Retinal pigment epithelial cell (primary cell): ENCODE measurements at regions not wholly inside any gene's neighbourhood (a gene's known extent, or its start where the extent isn't known, plus 50 kb on each side); places are given as distances from the start of the nearest gene placed in this dataset.

Experiments
- DNase-seq: peaks from one replicate; pipeline ENCODE4 v3.0.0-alpha.2; 2010; ENCODE audit warnings: low read depth
- H3K4me3 ChIP-seq: 2 replicates; pipeline ENCODE4 v1.5.1; 2011; ENCODE audit warnings: mild to moderate bottlenecking, low read length, control low read depth, moderate library complexity
- CTCF ChIP-seq: conservative IDR thresholded peaks from 2 replicates; pipeline ENCODE4 v1.5.1; 2011; ENCODE audit warnings: low read depth, low read length, control low read depth, inconsistent platforms

- H3K4me3 ChIP-seq = no peak overlapping the region
- TF ChIP-seq CTCF = no peak
- DNase-seq = no peak
These were observed 124.3 kb upstream of the CNR1 start for GRCh38 chr6:88290411-88290810.

- DNase-seq = no peak
- no peak for TF ChIP-seq CTCF
- H3K4me3 ChIP-seq = no peak overlapping the region
These were observed 121.5 kb upstream of the CNR1 start for GRCh38 chr6:88287696-88288095.

- DNase-seq = no peak
- TF ChIP-seq CTCF = no peak
These were observed 110.2 kb upstream of the CNR1 start for GRCh38 chr6:88276331-88276730.

GRCh38 chr6:88268508-88268907 is 102.4 kb upstream of the CNR1 start:
- no peak for DNase-seq
- no peak for TF ChIP-seq CTCF
- no peak overlapping the region for H3K4me3 ChIP-seq

More at GRCh38 chr6:88276331-88276730, 110.2 kb upstream of the CNR1 start:
- H3K4me3 ChIP-seq = no peak overlapping the region

- no peak overlapping the region for H3K4me3 ChIP-seq
- TF ChIP-seq CTCF = no peak
- no peak for DNase-seq
These were observed 100.0 kb upstream of the CNR1 start for GRCh38 chr6:88266126-88266525.

GRCh38 chr6:88263591-88263990 is 97.4 kb upstream of the CNR1 start:
- no peak for TF ChIP-seq CTCF
- H3K4me3 ChIP-seq = no peak overlapping the region
- DNase-seq = no peak

- no peak for DNase-seq
These were observed 96.2 kb upstream of the CNR1 start for GRCh38 chr6:88262332-88262731.

More at GRCh38 chr6:88262332-88262731, 96.2 kb upstream of the CNR1 start:
- H3K4me3 ChIP-seq = no peak overlapping the region
- no peak for TF ChIP-seq CTCF
